ENCODE measurements at regions not wholly inside any gene's neighbourhood (a gene's known extent, or its start where the extent isn't known, plus 50 kb on each side); places are given as distances from the start of the nearest gene placed in this dataset.

DNA sequence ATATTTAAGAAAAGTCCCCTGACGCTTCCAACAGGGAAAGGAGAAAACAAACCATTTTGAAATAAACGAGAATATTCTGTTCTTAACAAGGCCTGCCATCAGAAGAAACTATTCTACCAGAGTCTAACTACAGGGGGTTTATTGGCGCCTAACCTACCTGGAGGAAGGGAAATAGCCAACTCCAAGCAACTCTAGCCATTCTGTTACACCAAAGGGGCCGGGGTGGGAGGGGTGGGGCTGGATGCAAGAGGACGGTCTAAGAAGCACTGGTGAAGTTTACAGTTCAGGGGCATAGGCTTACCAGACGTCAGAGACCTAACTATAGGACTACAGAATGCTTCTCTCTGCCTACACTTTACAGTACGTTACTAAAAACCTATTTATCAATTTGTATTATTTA lies 60.5 kb upstream of the GALNT5 start:
- TF ChIP-seq EZH2 (IDR thresholded peaks at IDR 0.05; ENCODE audit: borderline replicate concordance, low read depth, low read length, severe bottlenecking) (no peak), POLR2A (IDR thresholded peaks at IDR 0.05; ENCODE audit: low read depth, low read length) (no peak)

Data from endothelial cell of umbilical vein (primary cell).